ENCODE measurements at regions not wholly inside any gene's neighbourhood (a gene's known extent, or its start where the extent isn't known, plus 50 kb on each side); places are given as distances from the start of the nearest gene placed in this dataset.

DNA sequence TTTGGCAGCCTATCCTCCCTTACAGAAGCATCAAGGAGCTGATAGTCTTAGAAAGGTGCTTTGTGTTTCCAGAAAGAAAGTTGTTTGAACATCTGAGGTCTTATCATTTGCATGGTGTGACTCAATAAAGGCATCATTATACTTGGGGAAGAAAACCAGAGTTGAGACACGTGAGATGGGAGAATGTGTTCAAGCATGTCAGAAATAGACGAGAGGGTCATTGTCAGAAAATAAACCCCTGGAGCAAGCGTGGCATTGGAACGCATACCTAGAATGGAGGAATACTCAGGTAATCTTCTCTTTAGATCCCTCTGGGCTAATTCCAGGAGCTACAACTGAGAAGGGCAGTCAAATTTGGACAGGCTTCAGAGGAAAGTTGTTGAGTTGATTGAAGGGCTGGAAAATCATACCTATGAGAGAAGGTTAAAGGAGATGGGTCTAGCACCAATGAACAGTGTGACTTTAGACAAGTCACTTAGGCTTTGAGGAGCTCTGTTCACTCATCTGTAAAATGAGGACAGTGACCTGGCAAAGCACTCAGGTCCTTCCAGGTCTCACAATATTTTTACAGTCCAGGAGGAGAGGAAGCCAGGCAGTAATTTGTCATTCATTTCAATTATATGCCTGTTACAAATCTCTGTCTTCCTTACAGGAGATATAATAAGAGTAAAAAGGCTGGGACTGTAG is 101.3 kb upstream of the C1orf21 start:
- Histone ChIP-seq H3K9me3 (no peaks in the 10 kb centered on the region), H3K27me3 (no peaks in the 10 kb centered on the region), H3K27ac (no peak overlapping the region), H3K36me3 (no peaks in the 10 kb centered on the region), H3K4me1 (no peaks in the 10 kb centered on the region), H3K4me3 (no peak overlapping the region)
- no peak for DNase-seq (ENCODE audit: extremely low spot score in 2 of 2)
- no peak for TF ChIP-seq POLR2A (IDR thresholded peaks at IDR 0.05)
- TF ChIP-seq CTCF (IDR thresholded peaks at IDR 0.05) = no peak
- TF ChIP-seq POLR2AphosphoS5 (IDR thresholded peaks at IDR 0.05; ENCODE audit: insufficient read depth in 1 of 2, low read depth in 1 of 2) = no peak
- intact Hi-C loops (cut with DNase I) = no loop called here

DNA sequence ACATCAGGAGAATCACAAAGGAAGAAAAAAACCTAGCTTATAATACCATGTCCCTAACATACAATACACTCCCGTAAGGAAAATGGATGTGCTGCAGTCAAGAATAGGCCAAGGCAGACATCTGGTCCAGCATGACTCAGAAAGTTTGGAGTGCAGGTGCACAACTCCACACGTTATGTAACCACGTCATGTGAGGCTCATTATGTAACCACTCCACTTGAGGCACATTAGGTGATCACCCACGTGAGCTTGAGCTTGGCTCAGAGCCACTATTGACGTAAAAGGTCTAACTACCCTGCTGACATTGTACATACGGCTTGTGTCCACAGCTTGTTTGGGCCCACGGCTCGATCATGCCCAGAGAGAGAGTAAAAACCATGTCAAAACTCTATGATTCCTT is 99.8 kb upstream of the C1orf21 start:
- no peak overlapping the region for H3K27ac ChIP-seq
- intact Hi-C loops (cut with DNase I) = no loop called here
- no peak overlapping the region for H3K4me3 ChIP-seq
- no peaks in the 10 kb centered on the region for H3K9me3 ChIP-seq
- no peaks in the 10 kb centered on the region for H3K4me1 ChIP-seq
- DNase-seq (ENCODE audit: extremely low spot score in 2 of 2) = no peak
- TF ChIP-seq POLR2A (IDR thresholded peaks at IDR 0.05) = no peak
- no peak for TF ChIP-seq CTCF (IDR thresholded peaks at IDR 0.05)
- TF ChIP-seq POLR2AphosphoS5 (IDR thresholded peaks at IDR 0.05; ENCODE audit: insufficient read depth in 1 of 2, low read depth in 1 of 2) = no peak
- H3K27me3 ChIP-seq = no peaks in the 10 kb centered on the region
- no peaks in the 10 kb centered on the region for H3K36me3 ChIP-seq

DNA sequence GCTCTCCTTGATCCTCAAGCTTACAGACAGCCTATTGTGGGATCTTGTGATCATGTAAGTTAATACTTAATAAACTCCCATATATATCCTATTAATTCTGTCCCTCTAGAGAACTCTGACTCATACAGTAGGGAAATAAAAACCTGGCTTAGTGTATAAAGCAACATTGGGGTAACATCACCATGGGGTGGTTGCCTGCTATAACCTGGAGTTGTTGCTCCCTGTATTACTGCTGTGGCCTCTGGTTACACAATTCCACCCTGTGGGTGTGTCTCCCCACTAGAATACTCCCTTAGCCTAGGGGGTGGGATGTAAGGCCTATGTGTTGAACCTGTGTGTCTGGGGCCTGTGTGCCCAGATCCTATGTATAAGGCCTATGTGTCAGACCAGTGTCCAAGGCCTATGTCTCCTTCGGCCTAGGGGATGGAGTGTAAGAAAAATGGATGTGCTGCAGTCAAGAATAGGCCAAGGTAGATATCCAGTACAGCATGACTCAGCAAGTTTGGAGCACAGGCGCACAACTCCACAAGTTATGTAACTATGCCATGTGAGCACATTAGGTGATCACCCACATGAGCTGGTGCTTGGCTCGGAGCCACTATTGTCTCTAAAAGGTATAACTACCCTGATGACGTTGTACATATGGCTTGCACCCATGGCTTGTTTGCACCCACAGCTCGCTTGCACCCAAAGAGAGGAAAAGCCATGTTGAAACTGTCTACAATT is 96.8 kb upstream of the C1orf21 start:
- DNase-seq (ENCODE audit: extremely low spot score in 2 of 2) = no peak
- intact Hi-C loops (cut with DNase I) = no loop called here
- H3K9me3 ChIP-seq = no peaks in the 10 kb centered on the region
- TF ChIP-seq POLR2AphosphoS5 (IDR thresholded peaks at IDR 0.05; ENCODE audit: insufficient read depth in 1 of 2, low read depth in 1 of 2) = no peak
- H3K4me3 ChIP-seq = no peak overlapping the region
- H3K27ac ChIP-seq = no peak overlapping the region
- no peaks in the 10 kb centered on the region for H3K27me3 ChIP-seq
- no peaks in the 10 kb centered on the region for H3K36me3 ChIP-seq
- H3K4me1 ChIP-seq = no peaks in the 10 kb centered on the region

GRCh38 chr1:184291701-184292100 is 95.1 kb upstream of the C1orf21 start:
- no peak overlapping the region for H3K4me3 ChIP-seq
- no peaks in the 10 kb centered on the region for H3K27me3 ChIP-seq
- H3K4me1 ChIP-seq = peaks cover 9% of the 10 kb centered on the region
- H3K27ac ChIP-seq = no peak overlapping the region
- H3K36me3 ChIP-seq = no peaks in the 10 kb centered on the region
- intact Hi-C loops (cut with DNase I) = no loop called here
- no peaks in the 10 kb centered on the region for H3K9me3 ChIP-seq
- TF ChIP-seq POLR2AphosphoS5 (IDR thresholded peaks at IDR 0.05; ENCODE audit: insufficient read depth in 1 of 2, low read depth in 1 of 2) = no peak
- TF ChIP-seq CTCF (IDR thresholded peaks at IDR 0.05) = no peak
- TF ChIP-seq POLR2A (IDR thresholded peaks at IDR 0.05) = no peak
- DNase-seq (ENCODE audit: extremely low spot score in 2 of 2) = no peak

DNA sequence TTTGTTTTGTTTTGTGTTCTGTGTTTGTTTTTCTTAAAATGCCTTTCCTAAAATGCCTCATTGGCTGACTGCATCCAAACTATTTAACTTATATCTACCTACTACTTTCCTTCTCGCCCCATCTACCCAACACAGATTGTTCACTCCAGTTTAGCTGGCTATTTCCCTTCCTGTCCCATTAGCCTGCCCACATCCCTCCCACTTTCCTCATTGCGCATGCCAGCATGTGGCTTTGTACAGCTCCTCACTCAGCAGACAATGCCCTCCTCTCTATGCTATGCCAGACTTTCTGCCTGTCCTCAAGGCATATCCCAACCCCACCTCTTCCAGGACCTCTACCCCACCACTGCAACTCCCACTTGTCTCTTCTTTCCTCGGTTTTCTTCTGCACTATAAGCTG is 94.7 kb upstream of the C1orf21 start:
- no peak overlapping the region for H3K27ac ChIP-seq
- H3K27me3 ChIP-seq = no peaks in the 10 kb centered on the region
- H3K4me1 ChIP-seq = peaks cover 13% of the 10 kb centered on the region
- H3K4me3 ChIP-seq = no peak overlapping the region
- no peaks in the 10 kb centered on the region for H3K36me3 ChIP-seq
- TF ChIP-seq POLR2AphosphoS5 (IDR thresholded peaks at IDR 0.05; ENCODE audit: insufficient read depth in 1 of 2, low read depth in 1 of 2) = no peak
- no peak for TF ChIP-seq CTCF (IDR thresholded peaks at IDR 0.05)
- no peak for TF ChIP-seq POLR2A (IDR thresholded peaks at IDR 0.05)
- no peaks in the 10 kb centered on the region for H3K9me3 ChIP-seq
- no peak for DNase-seq (ENCODE audit: extremely low spot score in 2 of 2)
- intact Hi-C loops (cut with DNase I) = no loop called here

Measured in vagina (tissue), 2 donors.